Activated CD4-positive, alpha-beta T cell treated with anti-CD3 and anti-CD28 coated beads, Interleukin-2, amount 50 U/mL, for 16 hours (primary cell): ENCODE measurements at regions not wholly inside any gene's neighbourhood (a gene's known extent, or its start where the extent isn't known, plus 50 kb on each side); places are given as distances from the start of the nearest gene placed in this dataset.
"Not testable (repeated sequence)": the region's sequence is repeated elsewhere in the genome, so short reads cannot be mapped to it uniquely, and the experiment has no call there.

Experiments used
- DNase-seq: peaks from one replicate; pipeline ENCODE4 v3.0.0-alpha.2; 2020

GRCh38 chr5:163961230-163961629 is 455.8 kb downstream of the MAT2B start:
- not testable (repeated sequence) for DNase-seq

GRCh38 chr5:163963881-163964280 is 458.5 kb downstream of the MAT2B start:
- no peak for DNase-seq

- no peak for DNase-seq
Measured at GRCh38 chr5:163964671-163965070, 459.3 kb downstream of the MAT2B start.

GRCh38 chr5:163967268-163967667 is 461.8 kb downstream of the MAT2B start:
- DNase-seq = no peak

- DNase-seq = no peak
Measured at GRCh38 chr5:163968651-163969050, 463.2 kb downstream of the MAT2B start.

GRCh38 chr5:163976696-163977095 is 471.3 kb downstream of the MAT2B start:
- no peak for DNase-seq

- DNase-seq = no peak
Measured at GRCh38 chr5:163978897-163979296, 473.5 kb downstream of the MAT2B start.

- no peak for DNase-seq
Measured at GRCh38 chr5:163988566-163988965, 483.1 kb downstream of the MAT2B start.

GRCh38 chr5:163993126-163993525 is 487.7 kb downstream of the MAT2B start:
- DNase-seq = no peak

GRCh38 chr5:163995206-163995605 is 489.8 kb downstream of the MAT2B start:
- DNase-seq = no peak

- no peak for DNase-seq
Measured at GRCh38 chr5:163997965-163998364, 492.5 kb downstream of the MAT2B start.

- no peak for DNase-seq
Measured at GRCh38 chr5:164000241-164000640, 494.8 kb downstream of the MAT2B start.

GRCh38 chr5:164000819-164001218 is 495.4 kb downstream of the MAT2B start:
- DNase-seq = no peak

- no peak for DNase-seq
Measured at GRCh38 chr5:164002214-164002613, 496.8 kb downstream of the MAT2B start.

- DNase-seq = peak; percentile 33
Measured at GRCh38 chr5:164002628-164003027, 497.2 kb downstream of the MAT2B start.

GRCh38 chr5:164005071-164005470 is 499.7 kb downstream of the MAT2B start:
- DNase-seq = no peak

- DNase-seq = no peak
Measured at GRCh38 chr5:164007064-164007463, 501.6 kb downstream of the MAT2B start.

- no peak for DNase-seq
Measured at GRCh38 chr5:164009621-164010020, 504.2 kb downstream of the MAT2B start.

- DNase-seq = no peak
Measured at GRCh38 chr5:164010900-164011299, 505.5 kb downstream of the MAT2B start.

GRCh38 chr5:164012371-164012770 is 507.0 kb downstream of the MAT2B start:
- DNase-seq = no peak

GRCh38 chr5:164013077-164013670 is 507.8 kb downstream of the MAT2B start:
- DNase-seq = peak; percentile 43

GRCh38 chr5:164020116-164020515 is 514.7 kb downstream of the MAT2B start:
- no peak for DNase-seq

GRCh38 chr5:164027738-164028137 is 522.3 kb downstream of the MAT2B start:
- DNase-seq = no peak

- no peak for DNase-seq
Measured at GRCh38 chr5:164038128-164038783, 532.8 kb downstream of the MAT2B start.

- DNase-seq = no peak
Measured at GRCh38 chr5:164041105-164041504, 535.7 kb downstream of the MAT2B start.
